ENCODE measurements at regions not wholly inside any gene's neighbourhood (a gene's known extent, or its start where the extent isn't known, plus 50 kb on each side); places are given as distances from the start of the nearest gene placed in this dataset.

DNA sequence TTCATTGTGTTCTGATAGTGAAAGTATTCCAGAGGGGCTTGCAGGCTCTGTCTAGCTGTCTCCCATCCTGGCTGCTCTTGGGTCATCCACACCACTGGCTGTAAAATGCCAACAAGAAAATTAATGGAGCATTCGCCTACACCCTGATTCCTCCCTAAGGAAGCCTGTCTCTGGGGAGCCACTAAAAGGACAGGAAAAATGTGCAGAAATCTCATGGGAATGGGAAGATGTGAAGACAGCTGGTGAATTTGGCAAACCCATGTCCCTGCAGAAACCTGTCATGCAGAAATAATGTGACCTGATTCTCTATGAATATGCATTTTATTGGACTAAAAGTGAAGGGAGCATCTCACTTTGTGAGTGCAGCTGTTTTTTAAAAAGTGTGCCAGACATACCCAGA is 265.6 kb downstream of the TUSC1 start:
- no peak overlapping the region for H2AFZ ChIP-seq (ENCODE audit: low read depth, low read length)
- H3K9ac ChIP-seq (ENCODE audit: low read length): no peak overlapping the region
- H3K27me3 ChIP-seq (ENCODE audit: low read depth, low read length): no peaks in the 10 kb centered on the region
- H3K4me2 ChIP-seq (ENCODE audit: low read length): no peak overlapping the region
- no peaks in the 10 kb centered on the region for H3K4me1 ChIP-seq (ENCODE audit: low read length)
- no peaks in the 10 kb centered on the region for H3K36me3 ChIP-seq (replicated peaks; ENCODE audit: low read depth, low read length)
- no peak overlapping the region for H3K4me3 ChIP-seq (ENCODE audit: low read length)
- no peaks in the 10 kb centered on the region for H3K9me3 ChIP-seq (ENCODE audit: insufficient read depth, low read length)
- no peaks in the 10 kb centered on the region for H3K79me2 ChIP-seq (ENCODE audit: low read length)
- TF ChIP-seq CTCF (IDR thresholded peaks at IDR 0.05; ENCODE audit: low read depth, low read length): no peak
- TF ChIP-seq EZH2phosphoT487 (IDR thresholded peaks at IDR 0.05; ENCODE audit: low read depth): no peak
- H3K27ac ChIP-seq (ENCODE audit: low read length): no peak overlapping the region
- no peaks in the 10 kb centered on the region for H4K20me1 ChIP-seq (ENCODE audit: insufficient read depth, low read length)

- Histone ChIP-seq H3K36me3 (replicated peaks; ENCODE audit: low read depth, low read length) (no peaks in the 10 kb centered on the region), H3K4me2 (ENCODE audit: low read length) (no peak overlapping the region), H3K9me3 (ENCODE audit: insufficient read depth, low read length) (no peaks in the 10 kb centered on the region), H3K9ac (ENCODE audit: low read length) (no peak overlapping the region), H3K27ac (ENCODE audit: low read length) (no peak overlapping the region), H3K79me2 (ENCODE audit: low read length) (no peaks in the 10 kb centered on the region), H3K4me3 (ENCODE audit: low read length) (no peak overlapping the region), H3K4me1 (ENCODE audit: low read length) (no peaks in the 10 kb centered on the region), H2AFZ (ENCODE audit: low read depth, low read length) (no peak overlapping the region), H4K20me1 (ENCODE audit: insufficient read depth, low read length) (no peaks in the 10 kb centered on the region), H3K27me3 (ENCODE audit: low read depth, low read length) (no peaks in the 10 kb centered on the region)
- TF ChIP-seq EZH2phosphoT487 (IDR thresholded peaks at IDR 0.05; ENCODE audit: low read depth) (no peak), CTCF (IDR thresholded peaks at IDR 0.05; ENCODE audit: low read depth, low read length) (no peak)
Observed at GRCh38 chr9:25397746-25398145, 280.5 kb downstream of the TUSC1 start.

DNA sequence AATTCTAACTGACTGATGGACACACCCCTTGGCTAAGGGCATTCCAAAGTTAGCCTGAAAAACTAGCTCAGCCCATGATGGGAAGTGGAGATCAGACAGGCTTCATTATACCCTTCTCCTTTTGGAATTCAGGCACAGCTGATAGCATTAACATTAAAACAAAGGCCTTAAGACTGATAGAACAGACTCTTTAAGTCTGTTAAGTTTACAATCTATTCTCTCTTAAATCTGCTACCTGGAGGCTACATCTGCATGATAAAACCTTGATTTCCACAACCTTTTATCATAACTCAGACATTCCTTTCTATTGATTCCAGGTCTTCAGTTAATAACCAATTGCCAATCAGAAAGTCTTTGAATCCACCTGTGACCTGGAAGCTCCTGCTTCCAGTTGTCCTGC is 281.4 kb downstream of the TUSC1 start:
- TF ChIP-seq CTCF (IDR thresholded peaks at IDR 0.05; ENCODE audit: low read depth, low read length): no peak
- Histone ChIP-seq H2AFZ (ENCODE audit: low read depth, low read length) (no peak overlapping the region), H3K9me3 (ENCODE audit: insufficient read depth, low read length) (no peaks in the 10 kb centered on the region), H4K20me1 (ENCODE audit: insufficient read depth, low read length) (no peaks in the 10 kb centered on the region), H3K27me3 (ENCODE audit: low read depth, low read length) (no peaks in the 10 kb centered on the region), H3K79me2 (ENCODE audit: low read length) (no peaks in the 10 kb centered on the region), H3K9ac (ENCODE audit: low read length) (no peak overlapping the region), H3K4me3 (ENCODE audit: low read length) (no peak overlapping the region), H3K4me2 (ENCODE audit: low read length) (no peak overlapping the region), H3K36me3 (replicated peaks; ENCODE audit: low read depth, low read length) (no peaks in the 10 kb centered on the region), H3K27ac (ENCODE audit: low read length) (no peak overlapping the region), H3K4me1 (ENCODE audit: low read length) (no peaks in the 10 kb centered on the region)

DNA sequence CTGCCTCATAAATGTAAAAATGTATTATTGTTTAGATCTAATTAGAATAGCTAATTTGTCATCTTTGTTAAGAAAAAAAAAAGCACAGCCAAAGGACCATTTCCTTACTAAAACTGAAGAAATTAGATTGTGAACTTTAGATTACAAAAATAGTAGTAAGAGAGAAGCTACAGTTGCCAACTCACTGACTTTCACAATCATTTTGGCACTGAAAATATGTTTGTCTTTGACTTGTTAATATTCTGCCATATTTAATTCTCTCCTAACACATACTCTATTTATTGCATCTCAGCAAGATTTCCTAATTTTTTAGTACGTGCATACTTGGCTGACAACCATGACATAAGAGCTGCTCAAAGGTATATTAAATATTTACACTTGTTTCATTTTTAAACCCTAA is 297.1 kb downstream of the TUSC1 start:
- TF ChIP-seq EZH2phosphoT487 (IDR thresholded peaks at IDR 0.05; ENCODE audit: low read depth) (no peak), CTCF (IDR thresholded peaks at IDR 0.05; ENCODE audit: low read depth, low read length) (no peak)
- no peaks in the 10 kb centered on the region for H4K20me1 ChIP-seq (ENCODE audit: insufficient read depth, low read length)
- no peak overlapping the region for H3K9ac ChIP-seq (ENCODE audit: low read length)
- no peak overlapping the region for H2AFZ ChIP-seq (ENCODE audit: low read depth, low read length)
- no peak overlapping the region for H3K27ac ChIP-seq (ENCODE audit: low read length)
- H3K27me3 ChIP-seq (ENCODE audit: low read depth, low read length): no peaks in the 10 kb centered on the region
- H3K79me2 ChIP-seq (ENCODE audit: low read length): no peaks in the 10 kb centered on the region
- H3K4me2 ChIP-seq (ENCODE audit: low read length): no peak overlapping the region
- H3K36me3 ChIP-seq (replicated peaks; ENCODE audit: low read depth, low read length): no peaks in the 10 kb centered on the region
- H3K4me1 ChIP-seq (ENCODE audit: low read length): no peaks in the 10 kb centered on the region
- H3K4me3 ChIP-seq (ENCODE audit: low read length): no peak overlapping the region
- no peaks in the 10 kb centered on the region for H3K9me3 ChIP-seq (ENCODE audit: insufficient read depth, low read length)

Measured in OCI-LY3 (cell line).